ENCODE measurements at regions not wholly inside any gene's neighbourhood (a gene's known extent, or its start where the extent isn't known, plus 50 kb on each side); places are given as distances from the start of the nearest gene placed in this dataset.

DNA sequence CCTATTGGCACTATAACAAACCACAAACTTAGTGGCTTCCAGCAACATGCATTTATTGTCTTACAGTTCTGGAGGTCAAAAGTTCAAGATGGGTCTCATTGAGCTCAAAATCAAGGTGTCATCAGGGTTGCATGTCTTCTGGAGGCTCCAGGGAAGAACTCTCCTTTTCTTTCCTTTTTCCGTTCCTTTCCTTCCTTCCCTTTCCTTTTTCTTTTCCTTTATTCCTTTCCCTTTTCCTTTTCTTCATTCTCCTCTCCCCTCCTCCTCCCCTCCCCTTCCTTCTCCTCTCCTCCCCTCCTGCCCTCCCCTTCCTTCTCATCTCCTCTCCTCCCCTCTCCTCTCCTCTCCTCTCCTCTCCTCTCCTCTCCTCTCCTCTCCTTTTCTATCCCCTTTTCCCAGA lies 460.2 kb upstream of the CDH4 start:
- Mint-ChIP-seq H3K36me3 (ENCODE audit: low read depth) (no peaks in the 10 kb centered on the region), H3K4me1 (ENCODE audit: low read depth) (no peaks in the 10 kb centered on the region), H3K27me3 (peaks cover 3% of the 10 kb centered on the region), H3K4me3 (no peak overlapping the region), H3K9me3 (no peaks in the 10 kb centered on the region), H3K27ac (no peak overlapping the region)
- TF ChIP-seq, protein P1, sequence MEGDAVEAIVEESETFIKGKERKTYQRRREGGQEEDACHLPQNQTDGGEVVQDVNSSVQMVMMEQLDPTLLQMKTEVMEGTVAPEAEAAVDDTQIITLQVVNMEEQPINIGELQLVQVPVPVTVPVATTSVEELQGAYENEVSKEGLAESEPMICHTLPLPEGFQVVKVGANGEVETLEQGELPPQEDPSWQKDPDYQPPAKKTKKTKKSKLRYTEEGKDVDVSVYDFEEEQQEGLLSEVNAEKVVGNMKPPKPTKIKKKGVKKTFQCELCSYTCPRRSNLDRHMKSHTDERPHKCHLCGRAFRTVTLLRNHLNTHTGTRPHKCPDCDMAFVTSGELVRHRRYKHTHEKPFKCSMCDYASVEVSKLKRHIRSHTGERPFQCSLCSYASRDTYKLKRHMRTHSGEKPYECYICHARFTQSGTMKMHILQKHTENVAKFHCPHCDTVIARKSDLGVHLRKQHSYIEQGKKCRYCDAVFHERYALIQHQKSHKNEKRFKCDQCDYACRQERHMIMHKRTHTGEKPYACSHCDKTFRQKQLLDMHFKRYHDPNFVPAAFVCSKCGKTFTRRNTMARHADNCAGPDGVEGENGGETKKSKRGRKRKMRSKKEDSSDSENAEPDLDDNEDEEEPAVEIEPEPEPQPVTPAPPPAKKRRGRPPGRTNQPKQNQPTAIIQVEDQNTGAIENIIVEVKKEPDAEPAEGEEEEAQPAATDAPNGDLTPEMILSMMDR (IDR thresholded peaks at IDR 0.05) = no peak
- ATAC-seq (no peak), DNase-seq (no peak)
- intact Hi-C loops (cut with micrococcal nuclease) = no loop called here
- ChIA-PET CTCF (no interaction called here), POLR2A (interaction anchor here (1.2 kb wide), 1 partner anchor 14 kb away, joined by 3 read pairs; no protein-coding TSS in a partner anchor)

DNA sequence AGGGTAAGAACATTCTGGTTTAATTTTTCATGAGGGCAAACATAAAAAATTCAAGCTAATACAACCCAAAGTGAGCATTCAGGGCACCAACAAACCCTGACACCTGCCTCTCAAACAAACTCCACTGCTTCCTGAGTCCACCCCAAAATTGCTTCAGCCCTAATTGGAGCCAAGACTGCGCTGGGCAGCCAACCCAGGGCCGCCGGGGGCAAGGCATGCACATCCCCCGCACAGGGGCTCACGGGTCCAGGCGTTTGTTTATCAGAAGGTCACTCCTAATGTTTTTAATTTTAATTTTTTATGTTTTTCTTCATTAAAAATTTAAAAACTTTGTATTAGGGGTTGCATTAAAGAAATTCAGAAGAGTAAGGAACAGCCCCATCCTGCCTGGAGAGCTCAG lies 459.1 kb upstream of the CDH4 start:
- intact Hi-C loops (cut with micrococcal nuclease) = no loop called here
- Mint-ChIP-seq H3K9me3 (no peaks in the 10 kb centered on the region), H3K4me3 (no peak overlapping the region), H3K27ac (no peak overlapping the region), H3K36me3 (ENCODE audit: low read depth) (no peaks in the 10 kb centered on the region), H3K27me3 (peaks cover 3% of the 10 kb centered on the region), H3K4me1 (ENCODE audit: low read depth) (no peaks in the 10 kb centered on the region)
- DNase-seq (no peak), ATAC-seq (no peak)
- CTCF ChIA-PET = no interaction called here
- TF ChIP-seq, protein P1 (IDR thresholded peaks at IDR 0.05) = no peak
- POLR2A ChIA-PET = no interaction called here

DNA sequence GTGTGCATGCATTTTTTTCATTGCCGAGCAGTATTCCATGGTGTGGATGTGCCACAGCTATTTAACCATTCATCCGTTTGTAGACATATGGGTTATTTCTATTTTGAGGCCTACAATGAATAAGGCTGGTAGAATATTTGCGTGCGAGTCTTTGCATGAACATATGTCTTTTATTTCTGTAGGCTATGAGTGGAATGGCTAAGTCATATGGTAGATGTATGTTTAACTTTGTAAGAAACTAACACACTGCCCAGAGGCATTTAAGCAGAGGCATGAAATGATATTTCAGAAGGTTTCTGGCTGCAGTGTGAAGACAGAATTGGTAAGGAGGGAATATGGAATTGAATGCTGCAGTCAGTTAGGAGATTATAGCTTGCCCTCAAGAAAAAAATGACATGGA lies 457.4 kb upstream of the CDH4 start:
- intact Hi-C loops (cut with micrococcal nuclease) = no loop called here
- H3K9me3 Mint-ChIP-seq = peaks cover 3% of the 10 kb centered on the region
- CTCF ChIA-PET = no interaction called here

GRCh38 chr20:60795651-60796050 lies 456.4 kb upstream of the CDH4 start:
- Mint-ChIP-seq H3K27ac (no peak overlapping the region), H3K27me3 (peaks cover 3% of the 10 kb centered on the region), H3K4me1 (ENCODE audit: low read depth) (no peaks in the 10 kb centered on the region), H3K9me3 (peaks cover 9% of the 10 kb centered on the region), H3K4me3 (no peak overlapping the region), H3K36me3 (ENCODE audit: low read depth) (no peaks in the 10 kb centered on the region)
- POLR2A ChIA-PET = no interaction called here
- intact Hi-C loops (cut with micrococcal nuclease) = no loop called here
- TF ChIP-seq, protein P1 (IDR thresholded peaks at IDR 0.05) = no peak
- ATAC-seq (no peak), DNase-seq (no peak)
- CTCF ChIA-PET = no interaction called here

More for the DNA sequence above, 457.4 kb upstream of the CDH4 start:
- POLR2A ChIA-PET = no interaction called here
- TF ChIP-seq, protein P1 (IDR thresholded peaks at IDR 0.05) = no peak
- Mint-ChIP-seq H3K4me3 (no peak overlapping the region), H3K27ac (no peak overlapping the region), H3K36me3 (ENCODE audit: low read depth) (no peaks in the 10 kb centered on the region), H3K27me3 (peaks cover 3% of the 10 kb centered on the region), H3K4me1 (ENCODE audit: low read depth) (no peaks in the 10 kb centered on the region)
- ATAC-seq = no peak
- DNase-seq = no peak

DNA sequence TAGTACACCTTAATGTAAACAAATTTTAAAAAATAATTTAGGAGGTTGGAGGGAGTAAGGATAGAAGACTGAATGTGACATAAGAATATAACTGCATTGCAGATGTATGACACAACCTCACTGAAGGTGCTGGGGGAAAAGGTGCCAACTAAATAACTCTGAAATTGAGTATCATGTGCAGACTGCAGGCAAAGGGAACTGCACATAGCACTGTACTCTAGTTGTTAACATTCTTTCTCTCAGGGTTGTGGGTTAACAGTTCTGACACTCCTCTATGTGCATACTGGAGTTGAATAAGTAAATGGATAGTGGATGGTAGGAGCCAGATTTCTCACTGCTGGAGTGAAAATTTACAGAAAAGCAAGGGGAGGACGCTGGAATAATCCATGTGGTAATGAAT lies 451.9 kb upstream of the CDH4 start:
- ATAC-seq (no peak), DNase-seq (no peak)
- Mint-ChIP-seq H3K9me3 (peaks cover 12% of the 10 kb centered on the region), H3K27me3 (peaks cover 3% of the 10 kb centered on the region), H3K4me1 (ENCODE audit: low read depth) (no peaks in the 10 kb centered on the region), H3K4me3 (no peak overlapping the region), H3K36me3 (ENCODE audit: low read depth) (no peaks in the 10 kb centered on the region), H3K27ac (no peak overlapping the region)
- POLR2A ChIA-PET = no interaction called here
- CTCF ChIA-PET = no interaction called here
- TF ChIP-seq, protein P1 (IDR thresholded peaks at IDR 0.05) = no peak
- intact Hi-C loops (cut with micrococcal nuclease) = no loop called here

Data from activated CD8-positive, alpha-beta T cell treated with anti-CD3 and anti-CD28 coated beads for 36 hours (primary cell).